NAMALWA (cell line): ENCODE measurements at regions not wholly inside any gene's neighbourhood (a gene's known extent, or its start where the extent isn't known, plus 50 kb on each side); places are given as distances from the start of the nearest gene placed in this dataset.

Experiments used
- DNase-seq: peaks from one replicate; pipeline ENCODE4 v3.0.0-alpha.2; 2015; ENCODE audit warnings: low spot score

GRCh38 chr3:117254985-117255384 lies 545.4 kb downstream of the TUSC7 start:
- no peak for DNase-seq

- no peak for DNase-seq
Observed at GRCh38 chr3:117255736-117256135, 546.2 kb downstream of the TUSC7 start.

GRCh38 chr3:117261983-117262421 lies 552.4 kb downstream of the TUSC7 start:
- no peak for DNase-seq

GRCh38 chr3:117263270-117263669 lies 553.7 kb downstream of the TUSC7 start:
- no peak for DNase-seq

GRCh38 chr3:117263745-117264144 lies 554.2 kb downstream of the TUSC7 start:
- no peak for DNase-seq

- no peak for DNase-seq
Observed at GRCh38 chr3:117264204-117264994, 554.8 kb downstream of the TUSC7 start.

DNA sequence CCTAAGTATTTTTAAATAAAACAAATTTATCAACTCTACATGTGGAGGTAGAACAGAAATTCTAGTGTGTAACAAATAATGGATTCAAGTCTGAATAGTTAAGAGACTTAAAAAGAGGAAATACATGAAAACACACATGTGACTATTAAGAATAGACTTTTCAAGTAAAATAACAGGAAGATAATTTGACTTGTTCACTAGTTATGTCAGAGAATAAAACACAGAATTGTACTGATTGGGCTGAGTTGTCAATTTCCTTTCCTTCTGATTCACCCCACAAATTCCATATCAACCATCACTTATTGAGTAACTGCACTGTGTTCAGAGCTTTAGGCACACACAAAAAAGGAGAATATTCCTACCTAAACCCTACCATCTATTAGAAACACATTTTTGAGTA lies 557.2 kb downstream of the TUSC7 start:
- no peak for DNase-seq

GRCh38 chr3:117268318-117268717 lies 558.7 kb downstream of the TUSC7 start:
- DNase-seq: no peak

GRCh38 chr3:117272274-117272673 lies 562.7 kb downstream of the TUSC7 start:
- DNase-seq: no peak

GRCh38 chr3:117272876-117273523 lies 563.4 kb downstream of the TUSC7 start:
- DNase-seq: no peak

- DNase-seq: no peak
Observed at GRCh38 chr3:117277816-117278215, 568.2 kb downstream of the TUSC7 start.

DNA sequence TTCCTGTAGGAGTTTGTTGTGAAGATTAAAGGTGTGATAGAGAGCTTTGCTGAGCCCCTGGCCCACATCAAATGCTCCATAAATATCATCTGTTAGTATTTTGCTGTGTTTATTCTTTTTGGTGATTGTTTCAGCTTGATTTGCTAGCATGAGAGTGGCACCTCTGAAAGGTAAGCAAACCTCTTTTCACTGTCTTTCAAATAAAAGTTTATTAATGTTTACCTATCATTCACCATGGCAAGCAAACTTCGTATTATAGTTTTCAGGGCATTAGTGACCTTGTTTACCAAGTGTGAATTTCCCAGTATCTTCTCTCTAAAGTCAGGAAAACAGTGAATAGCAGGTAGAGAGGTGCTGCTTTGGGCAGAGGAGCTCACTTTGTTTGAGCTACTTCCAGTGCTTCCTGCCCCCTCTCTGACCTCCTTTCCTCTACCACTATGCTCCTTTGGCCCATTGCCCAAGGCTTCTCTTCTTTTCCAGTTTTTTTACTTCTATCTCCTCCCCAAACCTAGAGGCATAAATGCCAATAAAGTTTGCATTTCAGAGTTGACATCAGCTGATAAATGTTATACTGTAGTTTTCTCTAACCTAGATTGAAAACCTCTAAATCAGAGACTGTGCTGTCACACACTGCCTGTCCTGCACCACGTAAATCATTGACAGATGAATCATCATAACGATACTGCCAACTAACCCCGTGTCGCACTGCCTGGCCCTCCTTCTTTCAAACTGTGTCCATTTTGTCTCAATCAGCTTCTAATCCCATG lies 569.0 kb downstream of the TUSC7 start:
- no peak for DNase-seq

- no peak for DNase-seq
Observed at GRCh38 chr3:117281371-117281770, 571.8 kb downstream of the TUSC7 start.

GRCh38 chr3:117282566-117282965 lies 573.0 kb downstream of the TUSC7 start:
- no peak for DNase-seq

GRCh38 chr3:117285737-117286136 lies 576.2 kb downstream of the TUSC7 start:
- no peak for DNase-seq

- DNase-seq: no peak
Observed at GRCh38 chr3:117286488-117286887, 576.9 kb downstream of the TUSC7 start.

- no peak for DNase-seq
Observed at GRCh38 chr3:117287602-117288001, 578.0 kb downstream of the TUSC7 start.

- DNase-seq: no peak
Observed at GRCh38 chr3:117291476-117291875, 581.9 kb downstream of the TUSC7 start.

DNA sequence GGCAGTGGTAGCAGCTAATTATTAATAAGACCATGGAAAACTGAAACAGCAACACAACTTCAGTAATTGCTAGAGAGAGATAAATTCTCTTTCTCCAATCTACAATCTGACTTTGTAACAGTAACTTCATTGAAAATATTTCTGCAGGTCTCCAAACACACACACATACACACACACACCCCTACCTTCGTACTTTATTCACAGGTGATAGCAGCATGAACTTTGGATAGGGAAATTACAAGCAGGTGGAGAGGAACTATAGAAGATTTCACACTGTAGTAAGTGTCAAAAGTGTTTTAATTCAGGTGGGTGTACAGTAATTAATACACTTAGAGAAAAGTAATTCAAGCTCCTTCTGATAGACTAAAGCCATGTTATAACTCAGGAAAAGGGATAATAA lies 587.5 kb downstream of the TUSC7 start:
- DNase-seq: no peak

DNA sequence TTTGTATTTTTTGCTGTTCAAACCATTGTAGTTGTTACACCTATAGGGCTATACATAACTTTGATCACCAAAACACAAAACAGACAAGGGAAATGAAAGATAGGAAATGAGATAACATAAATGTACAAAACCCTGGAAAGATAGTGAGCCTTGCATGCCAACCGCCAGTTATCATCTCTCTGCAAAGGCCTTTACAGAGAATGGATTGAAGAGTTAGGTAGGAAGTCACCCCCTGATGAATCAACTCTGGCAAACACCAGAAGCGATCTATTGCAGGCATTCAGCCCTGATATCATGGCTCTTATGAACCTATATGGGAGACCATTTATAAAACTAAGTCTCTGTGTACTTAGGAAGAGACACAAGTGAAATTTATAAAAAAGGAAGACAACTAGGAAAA lies 588.0 kb downstream of the TUSC7 start:
- DNase-seq: no peak

GRCh38 chr3:117298273-117298672 lies 588.7 kb downstream of the TUSC7 start:
- DNase-seq: no peak

GRCh38 chr3:117302428-117302827 lies 592.8 kb downstream of the TUSC7 start:
- DNase-seq: no peak

- no peak for DNase-seq
Observed at GRCh38 chr3:117303443-117303842, 593.9 kb downstream of the TUSC7 start.
